GM23338 (cell line): ENCODE measurements at regions not wholly inside any gene's neighbourhood (a gene's known extent, or its start where the extent isn't known, plus 50 kb on each side); places are given as distances from the start of the nearest gene placed in this dataset.

Source experiments
- ATAC-seq: fragments of 200-7000 bp; cut with Tn5 transposase; 3 replicates; pipeline ENCODE4 v1.9.1; 2020
- DNase-seq: peaks from one replicate; pipeline ENCODE4 v3.0.0-alpha.2; 2015; ENCODE audit warnings: low spot score
- H2AFZ ChIP-seq: fragments of 200-600 bp; sonication (generic); 2 replicates; pipeline ENCODE4 v1.8.0; 2016; ENCODE audit warnings: antibody characterized with exemption, mild to moderate bottlenecking, moderate library complexity
- H3F3A ChIP-seq: fragments of 200-600 bp; sonication (generic); replicated peaks from 2 replicates; pipeline ENCODE4 v1.8.0; 2017; ENCODE audit warnings: antibody characterized with exemption, mixed run types, low read depth
- H3K27ac ChIP-seq: fragments of 200-600 bp; sonication (generic); 2 replicates; pipeline ENCODE4 v1.6.1; 2016; ENCODE audit warnings: low read depth
- H3K27me3 ChIP-seq: fragments of 200-600 bp; sonication (generic); 2 replicates; pipeline ENCODE4 v1.8.0; 2016; ENCODE audit warnings: mild to moderate bottlenecking, mixed run types, moderate library complexity; ENCODE audit not compliant: insufficient read depth
- H3K36me3 ChIP-seq: fragments of 200-600 bp; sonication (generic); 2 replicates; pipeline ENCODE4 v1.8.0; 2016; ENCODE audit warnings: mild to moderate bottlenecking; ENCODE audit not compliant: insufficient read depth
- H3K4me1 ChIP-seq: fragments of 200-600 bp; sonication (generic); 2 replicates; pipeline ENCODE4 v1.8.0; 2016; ENCODE audit warnings: mild to moderate bottlenecking, moderate library complexity; ENCODE audit not compliant: insufficient read depth
- H3K4me2 ChIP-seq: fragments of 200-600 bp; sonication (generic); 2 replicates; pipeline ENCODE4 v1.7.1; 2017; ENCODE audit warnings: mixed run types
- H3K4me3 ChIP-seq: fragments of 200-600 bp; sonication (generic); 2 replicates; pipeline ENCODE4 v1.6.1; 2016; ENCODE audit warnings: mixed run types
- H3K79me2 ChIP-seq: fragments of 200-600 bp; sonication (generic); replicated peaks from 2 replicates; pipeline ENCODE4 v1.8.0; 2017; ENCODE audit warnings: mild to moderate bottlenecking; ENCODE audit not compliant: insufficient read depth
- H3K9me2 ChIP-seq: fragments of 200-600 bp; sonication (generic); 2 replicates; pipeline ENCODE4 v1.8.0; 2017; ENCODE audit not compliant: insufficient read depth
- H4K20me1 ChIP-seq: fragments of 200-600 bp; sonication (generic); replicated peaks from 2 replicates; pipeline ENCODE4 v1.8.0; 2017; ENCODE audit warnings: mild to moderate bottlenecking; ENCODE audit not compliant: insufficient read depth
- H3K27ac Mint-ChIP-seq: 2 replicates; pipeline ENCODE4 v1.8.0; 2020; ENCODE audit warnings: inconsistent platforms, mild to moderate bottlenecking, moderate library complexity, mixed read lengths
- H3K27me3 Mint-ChIP-seq: 3 replicates; pipeline ENCODE4 v1.8.0; 2022; ENCODE audit warnings: low read depth, mild to moderate bottlenecking, moderate library complexity, mixed read lengths, inconsistent platforms; ENCODE audit not compliant: insufficient read depth, poor library complexity
- H3K36me3 Mint-ChIP-seq: 3 replicates; pipeline ENCODE4 v1.8.0; 2021; ENCODE audit warnings: low read depth, mild to moderate bottlenecking, inconsistent platforms, moderate library complexity, mixed read lengths
- H3K4me1 Mint-ChIP-seq: 3 replicates; pipeline ENCODE4 v1.8.0; 2020; ENCODE audit warnings: mild to moderate bottlenecking, inconsistent platforms, mixed read lengths
- H3K4me3 Mint-ChIP-seq: 3 replicates; pipeline ENCODE4 v1.8.0; 2021; ENCODE audit warnings: moderate library complexity, mild to moderate bottlenecking, inconsistent platforms, mixed read lengths
- H3K9me3 Mint-ChIP-seq: 3 replicates; pipeline ENCODE4 v1.8.0; 2020; ENCODE audit warnings: moderate library complexity, mild to moderate bottlenecking, inconsistent platforms, mixed read lengths
- CREB1 ChIP-seq: fragments of 250-450 bp; sonication (Bioruptor Pico); IDR thresholded peaks from 2 replicates; pipeline ENCODE4 v1.5.0; 2020; ENCODE audit warnings: low read depth, mild to moderate bottlenecking, moderate library complexity
- CTCF ChIP-seq, 2 experiments: fragments of 200-600 bp in 1 of 2; sonication (generic) in 1 of 2; conservative IDR thresholded peaks; 2 replicates each; pipeline versions ENCODE4 v1.5.1 to v1.6.1; 2016 to 2017; ENCODE audit warnings: antibody characterized with exemption in 2 of 2, low read depth in 2 of 2, mild to moderate bottlenecking in 2 of 2, moderate library complexity in 1 of 2
- EZH2 ChIP-seq: fragments of 200-600 bp; sonication (generic); IDR thresholded peaks from one replicate; pipeline ENCODE4 v1.8.0; 2017; ENCODE audit warnings: antibody characterized with exemption, mild to moderate bottlenecking, low read depth; ENCODE audit not compliant: unreplicated experiment
- EZH2phosphoT487 ChIP-seq: fragments of 200-600 bp; sonication (generic); IDR thresholded peaks from one replicate; pipeline ENCODE4 v1.8.1; 2018; ENCODE audit warnings: antibody characterized with exemption; ENCODE audit not compliant: unreplicated experiment
- JUNB ChIP-seq: IDR thresholded peaks from one replicate; pipeline ENCODE4 v1.6.1; 2016; ENCODE audit warnings: antibody characterized with exemption; ENCODE audit not compliant: unreplicated experiment
- REST ChIP-seq: IDR thresholded peaks from one replicate; pipeline ENCODE4 v1.6.1; 2018; ENCODE audit warnings: antibody characterized with exemption; ENCODE audit not compliant: unreplicated experiment
- STAT1 ChIP-seq: IDR thresholded peaks from one replicate; pipeline ENCODE4 v1.6.1; 2016; ENCODE audit warnings: antibody characterized with exemption; ENCODE audit not compliant: unreplicated experiment
- ZNF331 ChIP-seq: fragments of 250-450 bp; sonication (Bioruptor Pico); IDR thresholded peaks from 2 replicates; pipeline ENCODE4 v1.5.0; 2020; ENCODE audit warnings: low read depth, mild to moderate bottlenecking, moderate library complexity
- ZNF462 ChIP-seq: fragments of 250-450 bp; sonication (Bioruptor Pico); IDR thresholded peaks from 2 replicates; pipeline ENCODE4 v1.5.0; 2020; ENCODE audit warnings: mild to moderate bottlenecking, moderate library complexity

GRCh38 chr12:65570451-65571130 is 253.7 kb upstream of the HMGA2 start (continued):
- TF ChIP-seq REST = no peak

- no peaks in the 10 kb centered on the region for H3K4me1 Mint-ChIP-seq
- H3K4me3 ChIP-seq = no peak overlapping the region
- no peaks in the 10 kb centered on the region for H3K27me3 ChIP-seq
- DNase-seq (no peak), ATAC-seq (no peak)
- no peaks in the 10 kb centered on the region for H3K4me1 ChIP-seq
- no peaks in the 10 kb centered on the region for H3F3A ChIP-seq
- no peak overlapping the region for H2AFZ ChIP-seq
- no peaks in the 10 kb centered on the region for H3K79me2 ChIP-seq
- no peak overlapping the region for H3K4me2 ChIP-seq
- no peak overlapping the region for H3K4me3 Mint-ChIP-seq
- H3K27me3 Mint-ChIP-seq = no peaks in the 10 kb centered on the region
- H3K9me3 Mint-ChIP-seq = no peaks in the 10 kb centered on the region; the same call in 2 of the 3 replicates
- H3K36me3 Mint-ChIP-seq = no peaks in the 10 kb centered on the region
- no peaks in the 10 kb centered on the region for H4K20me1 ChIP-seq
- no peak overlapping the region for H3K27ac Mint-ChIP-seq
- no peaks in the 10 kb centered on the region for H3K9me2 ChIP-seq
- H3K36me3 ChIP-seq = no peaks in the 10 kb centered on the region
- no peak overlapping the region for H3K27ac ChIP-seq
- no peak for TF ChIP-seq ZNF462 (CRISPR knock-in tag)
- TF ChIP-seq EZH2phosphoT487 = no peak
- no peak for TF ChIP-seq JUNB
- TF ChIP-seq EZH2 = no peak
- no peak for TF ChIP-seq REST
- TF ChIP-seq CREB1 (CRISPR knock-in tag) = no peak
- TF ChIP-seq CTCF (conservative IDR thresholded peaks at IDR 0.05; ENCODE audit: low read depth in 2 of 2) = no peak
- TF ChIP-seq ZNF331 (CRISPR knock-in tag) = no peak
- TF ChIP-seq STAT1 = no peak
Observed at GRCh38 chr12:65574867-65575266, 249.4 kb upstream of the HMGA2 start.
